ENCODE measurements at regions not wholly inside any gene's neighbourhood (a gene's known extent, or its start where the extent isn't known, plus 50 kb on each side); places are given as distances from the start of the nearest gene placed in this dataset.

DNA sequence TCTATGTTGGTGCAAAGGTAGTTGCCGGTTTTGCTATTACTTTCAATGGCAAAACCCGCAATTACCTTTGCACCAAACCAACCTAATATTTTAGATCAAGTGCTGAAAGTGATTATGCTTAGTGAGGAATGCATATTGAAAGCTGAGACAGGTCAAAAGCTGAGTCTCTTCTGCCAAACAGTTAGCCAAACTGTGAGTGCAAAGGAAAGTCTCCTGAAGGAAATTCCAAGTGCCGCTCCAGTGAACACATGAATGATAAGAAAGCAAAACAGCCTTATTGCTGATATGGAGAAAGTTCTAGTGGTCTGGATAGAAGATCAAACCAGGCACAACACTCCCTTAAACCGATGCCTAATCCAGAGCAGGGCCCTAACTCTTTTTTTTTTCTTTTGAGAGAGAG is 83.1 kb upstream of the ERRFI1 start (continued):
- TF ChIP-seq ZFP36L1 (CRISPR knock-in tag; IDR thresholded peaks at IDR 0.05) (no peak), MZF1 (CRISPR knock-in tag; IDR thresholded peaks at IDR 0.05; ENCODE audit: borderline replicate concordance) (no peak), NFATC3 (CRISPR knock-in tag; IDR thresholded peaks at IDR 0.05) (no peak), NFIB (CRISPR knock-in tag; IDR thresholded peaks at IDR 0.05; ENCODE audit: borderline replicate concordance) (no peak), SP4 (CRISPR knock-in tag; IDR thresholded peaks at IDR 0.05) (no peak), ZNF652 (CRISPR knock-in tag; IDR thresholded peaks at IDR 0.05; ENCODE audit: borderline replicate concordance, low read depth) (no peak), PCBP2 (optimal IDR thresholded peaks at IDR 0.05; ENCODE audit: low read depth, low read length, poor library complexity, severe bottlenecking) (no peak), ZNF577 (CRISPR knock-in tag; IDR thresholded peaks at IDR 0.05; ENCODE audit: borderline replicate concordance, low read depth) (no peak), ZNF597 (CRISPR knock-in tag; IDR thresholded peaks at IDR 0.05) (no peak), NFIC (IDR thresholded peaks at IDR 0.05; ENCODE audit: low read length) (no peak)
- TF ChIP-seq, protein P1, sequence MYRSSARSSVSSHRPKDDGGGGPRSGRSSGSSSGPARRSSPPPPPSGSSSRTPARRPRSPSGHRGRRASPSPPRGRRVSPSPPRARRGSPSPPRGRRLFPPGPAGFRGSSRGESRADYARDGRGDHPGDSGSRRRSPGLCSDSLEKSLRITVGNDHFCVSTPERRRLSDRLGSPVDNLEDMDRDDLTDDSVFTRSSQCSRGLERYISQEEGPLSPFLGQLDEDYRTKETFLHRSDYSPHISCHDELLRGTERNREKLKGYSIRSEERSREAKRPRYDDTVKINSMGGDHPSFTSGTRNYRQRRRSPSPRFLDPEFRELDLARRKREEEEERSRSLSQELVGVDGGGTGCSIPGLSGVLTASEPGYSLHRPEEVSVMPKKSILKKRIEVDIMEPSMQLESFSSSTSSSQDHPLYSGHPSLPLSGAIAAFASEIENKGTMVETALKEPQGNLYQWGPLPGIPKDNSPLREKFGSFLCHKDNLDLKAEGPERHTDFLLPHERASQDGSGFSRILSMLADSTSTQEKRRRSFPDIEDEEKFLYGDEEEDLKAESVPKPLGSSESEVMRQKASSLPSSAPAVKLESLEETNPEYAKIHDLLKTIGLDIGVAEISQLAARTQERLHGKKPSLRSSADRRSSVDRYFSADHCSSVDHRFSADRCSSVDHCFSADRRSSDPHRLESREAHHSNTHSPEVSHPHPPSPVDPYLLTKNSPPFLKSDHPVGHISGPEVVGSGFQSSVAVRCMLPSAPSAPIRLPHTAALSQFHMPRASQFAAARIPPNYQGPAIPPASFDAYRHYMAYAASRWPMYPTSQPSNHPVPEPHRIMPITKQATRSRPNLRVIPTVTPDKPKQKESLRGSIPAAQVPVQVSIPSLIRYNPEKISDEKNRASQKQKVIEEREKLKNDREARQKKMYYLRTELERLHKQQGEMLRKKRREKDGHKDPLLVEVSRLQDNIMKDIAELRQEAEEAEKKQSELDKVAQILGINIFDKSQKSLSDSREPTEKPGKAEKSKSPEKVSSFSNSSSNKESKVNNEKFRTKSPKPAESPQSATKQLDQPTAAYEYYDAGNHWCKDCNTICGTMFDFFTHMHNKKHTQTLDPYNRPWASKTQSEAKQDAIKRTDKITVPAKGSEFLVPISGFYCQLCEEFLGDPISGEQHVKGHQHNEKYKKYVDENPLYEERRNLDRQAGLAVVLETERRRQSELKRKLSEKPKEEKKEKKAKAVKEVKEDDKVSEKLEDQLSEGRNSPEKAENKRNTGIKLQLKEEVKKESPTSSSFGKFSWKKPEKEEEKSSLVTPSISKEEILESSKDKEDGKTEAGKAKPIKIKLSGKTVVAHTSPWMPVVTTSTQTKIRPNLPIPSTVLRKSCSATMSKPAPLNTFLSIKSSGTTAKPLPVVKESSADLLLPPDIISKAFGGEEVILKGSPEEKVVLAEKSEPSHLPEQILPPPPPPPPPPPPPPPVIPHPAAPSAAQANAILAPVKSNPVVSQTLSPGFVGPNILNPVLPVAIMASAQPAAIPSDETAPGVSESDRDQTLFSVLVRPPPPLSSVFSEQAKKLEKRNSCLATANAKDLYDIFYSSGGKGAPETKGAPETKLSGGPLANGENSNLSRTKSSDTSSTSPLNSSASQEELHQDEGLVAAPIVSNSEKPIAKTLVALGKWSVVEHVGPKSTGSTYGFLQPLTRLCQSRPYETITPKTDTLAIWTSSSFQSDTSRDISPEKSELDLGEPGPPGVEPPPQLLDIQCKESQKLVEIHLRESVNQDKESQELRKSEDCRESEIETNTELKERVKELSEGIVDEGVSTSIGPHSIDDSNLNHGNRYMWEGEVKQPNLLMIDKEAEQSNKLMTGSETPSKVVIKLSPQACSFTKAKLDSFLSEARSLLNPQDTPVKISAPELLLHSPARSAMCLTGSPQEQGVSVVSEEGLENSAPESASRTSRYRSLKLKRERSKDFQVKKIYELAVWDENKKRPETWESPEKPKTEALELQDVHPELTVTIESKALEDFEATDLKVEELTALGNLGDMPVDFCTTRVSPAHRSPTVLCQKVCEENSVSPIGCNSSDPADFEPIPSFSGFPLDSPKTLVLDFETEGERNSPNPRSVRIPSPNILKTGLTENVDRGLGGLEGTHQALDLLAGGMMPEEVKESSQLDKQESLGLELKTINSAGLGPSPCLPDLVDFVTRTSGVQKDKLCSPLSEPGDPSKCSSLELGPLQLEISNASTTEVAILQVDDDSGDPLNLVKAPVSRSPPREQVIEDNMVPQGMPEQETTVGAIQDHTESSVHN (CRISPR knock-in tag; IDR thresholded peaks at IDR 0.05) = no peak
- TF ChIP-seq, protein P2, sequence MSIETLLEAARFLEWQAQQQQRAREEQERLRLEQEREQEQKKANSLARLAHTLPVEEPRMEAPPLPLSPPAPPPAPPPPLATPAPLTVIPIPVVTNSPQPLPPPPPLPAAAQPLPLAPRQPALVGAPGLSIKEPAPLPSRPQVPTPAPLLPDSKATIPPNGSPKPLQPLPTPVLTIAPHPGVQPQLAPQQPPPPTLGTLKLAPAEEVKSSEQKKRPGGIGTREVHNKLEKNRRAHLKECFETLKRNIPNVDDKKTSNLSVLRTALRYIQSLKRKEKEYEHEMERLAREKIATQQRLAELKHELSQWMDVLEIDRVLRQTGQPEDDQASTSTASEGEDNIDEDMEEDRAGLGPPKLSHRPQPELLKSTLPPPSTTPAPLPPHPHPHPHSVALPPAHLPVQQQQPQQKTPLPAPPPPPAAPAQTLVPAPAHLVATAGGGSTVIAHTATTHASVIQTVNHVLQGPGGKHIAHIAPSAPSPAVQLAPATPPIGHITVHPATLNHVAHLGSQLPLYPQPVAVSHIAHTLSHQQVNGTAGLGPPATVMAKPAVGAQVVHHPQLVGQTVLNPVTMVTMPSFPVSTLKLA (IDR thresholded peaks at IDR 0.05) = no peak
